IPS-NIHi7 (cell line): ENCODE measurements at regions not wholly inside any gene's neighbourhood (a gene's known extent, or its start where the extent isn't known, plus 50 kb on each side); places are given as distances from the start of the nearest gene placed in this dataset.
"Not testable (repeated sequence)": the region's sequence is repeated elsewhere in the genome, so short reads cannot be mapped to it uniquely, and the experiment has no call there.

Experiments
- DNase-seq: peaks from one replicate; pipeline ENCODE4 v3.0.0; 2012; ENCODE audit warnings: mixed read lengths; ENCODE audit errors: extremely low spot score

GRCh38 chr2:203631068-203631757, 75.2 kb upstream of the CD28 start:
- no peak for DNase-seq

DNA sequence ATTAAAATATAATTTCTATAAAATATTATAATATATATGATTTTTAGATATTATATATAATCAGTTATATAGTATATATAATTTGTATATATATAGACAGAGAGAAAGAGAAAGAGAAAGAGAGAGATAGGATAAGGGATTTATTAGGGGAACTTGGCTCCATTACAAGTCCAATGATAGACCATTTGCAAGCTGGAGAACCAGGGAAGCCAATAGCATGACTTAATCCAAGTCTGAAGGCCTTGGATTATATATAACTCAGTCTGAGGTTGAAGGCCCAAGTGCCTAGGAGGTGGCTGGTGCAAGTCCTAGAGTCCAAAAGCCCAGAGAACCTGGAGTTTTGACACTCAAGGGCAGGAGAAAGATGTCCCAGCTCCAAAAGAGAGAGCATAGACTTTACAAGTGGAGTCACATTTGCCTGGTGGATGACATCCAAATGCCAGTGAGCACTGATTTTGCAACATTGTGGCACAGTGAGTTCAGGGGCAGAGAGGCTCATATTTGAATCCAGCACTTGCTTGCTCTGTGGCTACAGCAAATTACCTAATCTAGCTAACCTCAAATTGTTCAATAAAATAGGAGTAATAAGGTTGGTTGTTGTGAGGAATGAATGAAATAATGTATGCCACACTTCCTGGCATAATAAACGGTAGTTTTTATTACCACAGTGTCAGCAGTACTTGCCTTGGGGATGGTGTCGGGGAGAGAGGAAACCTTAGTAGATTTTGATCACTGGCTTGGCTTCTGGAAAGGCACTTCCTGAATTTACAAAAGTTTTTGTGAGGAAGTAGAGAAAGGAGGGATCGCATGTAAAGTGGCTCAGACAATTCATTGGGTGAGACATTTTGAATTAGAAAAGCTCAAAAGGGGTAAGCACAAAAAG, 69.6 kb upstream of the CD28 start:
- no peak for DNase-seq

DNA sequence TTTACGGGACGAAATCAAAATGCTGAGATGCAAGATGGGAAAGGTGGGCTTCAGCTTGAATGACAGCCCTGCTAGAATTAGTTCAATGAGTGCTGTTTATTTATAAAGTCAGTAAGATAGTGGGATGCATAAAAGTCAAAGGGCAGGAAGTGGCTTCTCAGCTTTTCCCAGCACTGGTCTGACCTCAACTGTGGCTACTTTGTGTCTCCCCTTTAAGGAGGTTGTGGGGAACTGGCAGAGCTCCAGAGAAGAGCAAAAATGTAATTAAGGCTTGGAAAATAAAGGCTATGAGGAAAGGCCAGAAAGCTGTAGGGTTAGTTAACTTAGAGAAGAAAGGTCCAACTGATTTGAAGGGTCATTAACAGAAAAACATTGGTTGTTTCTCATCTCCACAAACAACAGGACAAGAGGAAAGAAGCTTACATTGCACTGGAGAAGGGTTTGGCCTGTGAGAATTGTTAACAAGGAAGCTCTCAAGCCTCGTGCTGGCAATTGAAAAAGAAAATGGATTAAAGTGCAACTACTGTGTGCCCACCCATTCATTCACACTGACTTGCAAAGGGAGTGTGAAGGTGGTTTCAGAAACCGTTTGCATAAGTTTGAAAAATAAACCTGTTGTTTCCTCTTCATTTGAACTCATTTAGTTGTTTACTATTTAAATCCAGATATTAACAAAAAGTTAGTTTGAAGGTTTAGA, 68.8 kb upstream of the CD28 start:
- no peak for DNase-seq

- not testable (repeated sequence) for DNase-seq
Observed at GRCh38 chr2:203641865-203642264, 64.6 kb upstream of the CD28 start.

- DNase-seq = not testable (repeated sequence)
Observed at GRCh38 chr2:203642841-203643240, 63.6 kb upstream of the CD28 start.

DNA sequence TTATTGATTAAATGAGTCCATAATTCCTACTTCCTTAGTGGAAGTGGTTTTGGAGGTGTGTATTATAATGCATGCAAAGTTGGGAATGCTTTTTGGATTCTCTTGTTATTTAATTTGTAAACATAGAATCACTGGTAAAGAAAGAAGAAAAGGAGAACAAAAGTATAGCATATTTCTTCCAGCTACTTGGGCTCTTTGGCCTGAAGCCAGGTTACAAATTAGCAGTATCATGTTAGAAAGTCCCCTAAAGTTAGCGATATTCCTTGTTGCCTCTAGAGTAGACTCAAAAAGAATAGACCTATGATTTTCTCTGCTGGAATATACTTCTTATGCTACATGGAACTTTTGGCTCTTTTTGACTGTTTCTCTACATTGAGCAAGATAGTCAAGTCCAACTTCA, 60.6 kb upstream of the CD28 start:
- no peak for DNase-seq

GRCh38 chr2:203646266-203646864, 60.1 kb upstream of the CD28 start:
- no peak for DNase-seq

DNA sequence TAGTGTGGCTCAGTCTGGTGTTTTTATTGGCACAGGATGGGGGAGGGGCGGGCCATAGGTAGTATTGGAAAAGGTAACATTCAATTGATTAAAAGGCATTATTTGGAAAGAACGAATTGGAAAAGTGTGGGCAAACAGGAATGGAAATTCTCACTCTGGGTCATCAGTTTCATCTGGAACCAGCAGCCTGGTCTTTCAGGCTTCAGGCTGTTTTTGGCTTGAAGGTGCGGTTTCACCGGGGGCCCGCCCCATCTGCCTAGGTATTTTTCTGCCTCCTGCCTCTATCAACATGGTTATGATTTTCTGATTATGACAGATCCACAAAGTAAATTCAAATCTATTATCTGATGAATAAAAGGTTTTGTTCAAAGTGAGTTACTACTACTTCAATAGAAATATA, 59.5 kb upstream of the CD28 start:
- no peak for DNase-seq

DNA sequence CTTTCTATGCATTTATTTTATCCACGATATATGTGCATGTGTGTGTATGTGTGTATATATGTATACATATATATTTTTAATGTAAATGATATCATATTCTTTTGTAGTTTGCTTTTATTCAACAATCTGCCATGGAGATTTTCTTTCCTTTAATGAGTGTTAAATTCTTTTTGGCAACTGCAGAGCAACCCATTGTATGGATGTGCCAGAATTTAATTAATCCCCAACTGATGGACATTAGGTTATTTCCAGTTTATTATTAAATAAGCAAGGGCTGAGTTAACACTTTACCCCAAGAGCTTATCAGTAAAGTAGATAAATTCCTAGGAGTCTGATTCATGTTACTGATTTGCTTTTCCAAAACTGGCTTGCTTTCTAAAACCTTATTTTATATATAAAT, 58.9 kb upstream of the CD28 start:
- DNase-seq = no peak

GRCh38 chr2:203648273-203648672, 58.2 kb upstream of the CD28 start:
- no peak for DNase-seq

- DNase-seq = no peak
Observed at GRCh38 chr2:203649176-203649814, 57.1 kb upstream of the CD28 start.

DNA sequence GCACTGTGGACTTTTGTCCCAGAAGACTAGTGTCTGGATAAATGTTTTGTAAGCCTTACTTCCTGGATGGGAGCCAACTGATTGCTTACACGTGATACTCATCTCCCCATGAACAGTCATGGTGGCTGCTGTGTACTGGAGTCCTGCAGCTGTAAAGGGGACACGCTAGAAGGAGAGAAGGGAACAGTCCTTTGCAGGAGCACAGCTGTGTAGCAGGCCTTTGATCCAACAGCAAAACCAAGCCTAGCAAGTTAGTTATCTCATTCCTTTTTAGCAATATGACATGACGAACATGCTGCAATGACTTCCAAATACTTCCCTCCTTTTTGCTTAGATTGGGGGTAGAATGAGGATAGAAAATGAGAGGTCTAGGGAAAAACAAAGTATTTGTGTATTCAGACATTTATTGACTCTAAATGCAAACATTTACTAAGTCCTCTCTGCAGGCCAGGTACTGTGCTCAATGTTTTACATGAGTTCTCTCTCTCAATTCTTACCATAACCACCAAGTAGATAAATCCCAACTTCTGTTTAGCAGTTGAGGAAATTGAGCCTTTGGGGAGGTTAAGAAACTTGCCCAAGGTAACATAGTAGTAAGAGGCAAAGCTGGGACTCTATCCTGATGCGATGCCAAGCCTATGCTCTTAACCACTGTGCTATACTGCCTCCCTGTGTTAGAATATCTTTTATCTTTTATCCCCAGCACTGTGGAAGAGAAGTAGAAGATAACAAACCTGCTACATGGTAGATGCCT, 55.4 kb upstream of the CD28 start:
- no peak for DNase-seq

GRCh38 chr2:203651621-203652020, 54.8 kb upstream of the CD28 start:
- DNase-seq = no peak

DNA sequence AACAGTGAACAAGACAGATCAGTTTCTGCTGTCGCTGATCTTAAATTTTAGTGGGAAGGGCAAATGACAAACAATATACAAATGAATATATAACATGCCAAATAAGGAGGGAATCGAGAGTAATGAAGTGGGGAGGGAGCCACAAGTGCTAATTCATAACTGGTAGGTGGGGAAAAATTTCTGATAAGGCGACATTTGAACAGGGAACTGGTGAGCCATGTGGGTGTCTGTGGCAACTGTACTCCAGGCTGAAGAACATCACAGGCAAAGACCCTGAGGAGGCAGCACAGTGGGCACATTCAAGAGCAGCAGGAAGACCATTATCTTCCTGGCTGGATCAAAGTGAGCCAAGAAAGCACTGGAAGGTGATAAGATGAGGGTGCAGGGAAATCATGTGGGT, 51.6 kb upstream of the CD28 start:
- DNase-seq = no peak

DNA sequence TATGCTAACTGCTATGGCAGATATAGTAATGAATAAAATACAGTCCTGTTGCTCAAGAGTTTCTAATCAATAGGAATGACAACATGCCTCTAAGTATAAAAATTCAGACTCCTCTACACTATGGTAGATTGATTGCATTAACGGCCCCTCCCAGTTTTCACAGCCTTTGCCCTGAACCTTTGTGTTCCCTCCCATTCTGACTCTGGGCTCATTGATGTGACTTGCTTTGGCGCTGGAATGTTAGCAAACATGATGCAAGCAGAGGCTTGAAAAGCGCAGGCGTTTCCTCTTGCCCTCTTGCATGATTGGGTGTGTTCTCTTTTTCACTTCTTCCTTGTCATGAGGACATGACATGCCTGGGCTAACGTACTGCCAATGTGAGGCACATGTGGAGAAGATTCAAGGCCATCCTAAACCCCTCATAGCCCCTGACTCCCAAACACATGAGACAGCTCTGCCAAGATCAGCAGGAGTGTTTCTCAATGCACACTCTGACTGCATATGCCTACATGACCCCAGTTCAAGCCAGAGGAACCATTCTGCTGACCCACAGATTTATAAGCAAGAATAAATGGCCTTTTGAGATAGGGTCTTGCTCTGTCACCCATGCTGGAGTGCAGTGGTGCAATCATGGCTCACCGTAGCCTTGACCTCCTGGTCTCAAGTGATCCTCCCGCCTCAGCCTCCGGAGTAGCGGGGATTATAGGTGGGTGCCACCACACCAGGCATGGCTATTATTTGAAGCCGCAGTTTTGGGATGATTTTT, 49.7 kb upstream of the CD28 start:
- no peak for DNase-seq
